SW 1271 (cell line): ENCODE measurements at regions not wholly inside any gene's neighbourhood (a gene's known extent, or its start where the extent isn't known, plus 50 kb on each side); places are given as distances from the start of the nearest gene placed in this dataset.

Experiments used
- DNase-seq, 2 experiments: peaks; one replicate each; lab custom pipeline; 2025; lab: John Stamatoyannopoulos, UW

DNA sequence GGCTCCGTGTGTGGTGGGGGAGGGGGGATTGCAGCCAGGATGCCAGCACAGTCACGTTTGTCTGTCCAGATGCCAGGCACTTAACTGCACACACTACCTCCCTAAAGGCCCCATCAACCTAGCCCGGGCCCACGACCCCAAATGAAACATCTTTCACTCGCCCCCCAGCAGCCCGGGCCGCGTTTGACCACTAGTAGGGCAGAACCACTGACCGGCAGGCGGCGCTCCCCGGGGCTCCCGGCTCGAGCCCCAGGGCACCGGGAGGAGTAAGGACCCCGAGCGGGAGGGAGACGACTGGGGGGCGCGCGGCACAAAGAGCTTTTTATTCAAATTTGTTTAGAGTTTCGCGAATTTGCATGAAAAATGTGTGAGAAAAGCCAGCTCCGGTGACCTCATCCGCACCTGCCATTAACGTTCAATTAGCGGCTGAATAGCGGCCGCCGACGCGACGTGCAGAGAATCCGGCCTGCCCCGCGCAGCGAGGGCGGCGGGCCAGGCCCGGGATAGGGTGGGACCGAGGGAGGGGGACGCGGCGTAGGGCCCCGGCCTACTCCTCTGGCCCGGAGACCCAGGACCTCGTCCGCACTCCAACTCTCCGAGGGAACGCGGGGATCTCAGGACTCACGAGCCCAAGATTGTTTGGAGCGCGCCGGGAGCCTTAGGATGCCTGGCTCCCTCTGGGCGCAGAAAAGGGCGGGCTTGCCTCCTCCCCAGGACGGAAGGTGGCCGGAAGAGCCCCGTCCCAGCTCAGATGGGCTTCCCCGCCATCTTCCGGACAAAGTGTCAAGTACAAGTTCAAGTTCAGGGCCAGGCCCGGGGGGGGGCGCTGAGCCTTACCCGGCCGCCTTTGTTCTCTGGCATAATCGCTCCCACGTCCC is 64.9 kb upstream of the POLG start:
- no peak for DNase-seq

DNA sequence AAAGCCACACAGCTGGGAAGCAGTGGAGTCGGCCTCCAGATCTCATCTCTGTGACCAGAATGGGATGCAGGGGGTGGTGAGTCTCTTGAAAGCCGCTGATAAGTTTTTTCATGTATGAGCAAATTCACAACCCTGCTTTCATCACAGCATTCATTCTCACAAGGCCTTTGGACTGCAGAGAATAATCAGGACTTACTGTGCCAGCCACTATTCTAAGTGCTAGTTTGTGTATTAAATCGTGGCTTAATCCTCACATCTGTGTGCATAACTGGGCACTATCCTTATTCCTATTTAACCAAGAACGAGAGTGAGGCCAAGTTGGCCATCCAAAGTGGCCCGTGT is 64.2 kb upstream of the POLG start:
- DNase-seq, result no peak

DNA sequence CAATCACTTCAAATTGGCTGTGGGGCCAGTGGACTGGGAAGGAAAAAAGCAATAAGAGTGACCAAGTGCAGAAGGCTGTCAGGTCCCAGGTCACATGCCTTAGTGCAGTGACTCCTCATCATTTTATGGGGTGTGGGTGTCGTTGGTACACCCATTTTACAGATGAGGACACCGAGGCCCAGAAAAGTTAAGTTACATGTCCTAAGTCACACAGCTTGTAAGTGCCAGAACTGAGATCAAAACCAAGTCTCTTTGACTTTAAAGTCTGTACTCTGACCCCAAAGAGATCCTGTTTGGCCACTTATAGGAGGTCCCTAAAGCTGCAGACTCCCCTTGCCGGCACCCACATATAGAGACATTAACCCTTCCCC is 63.0 kb upstream of the POLG start:
- no peak for DNase-seq

DNA sequence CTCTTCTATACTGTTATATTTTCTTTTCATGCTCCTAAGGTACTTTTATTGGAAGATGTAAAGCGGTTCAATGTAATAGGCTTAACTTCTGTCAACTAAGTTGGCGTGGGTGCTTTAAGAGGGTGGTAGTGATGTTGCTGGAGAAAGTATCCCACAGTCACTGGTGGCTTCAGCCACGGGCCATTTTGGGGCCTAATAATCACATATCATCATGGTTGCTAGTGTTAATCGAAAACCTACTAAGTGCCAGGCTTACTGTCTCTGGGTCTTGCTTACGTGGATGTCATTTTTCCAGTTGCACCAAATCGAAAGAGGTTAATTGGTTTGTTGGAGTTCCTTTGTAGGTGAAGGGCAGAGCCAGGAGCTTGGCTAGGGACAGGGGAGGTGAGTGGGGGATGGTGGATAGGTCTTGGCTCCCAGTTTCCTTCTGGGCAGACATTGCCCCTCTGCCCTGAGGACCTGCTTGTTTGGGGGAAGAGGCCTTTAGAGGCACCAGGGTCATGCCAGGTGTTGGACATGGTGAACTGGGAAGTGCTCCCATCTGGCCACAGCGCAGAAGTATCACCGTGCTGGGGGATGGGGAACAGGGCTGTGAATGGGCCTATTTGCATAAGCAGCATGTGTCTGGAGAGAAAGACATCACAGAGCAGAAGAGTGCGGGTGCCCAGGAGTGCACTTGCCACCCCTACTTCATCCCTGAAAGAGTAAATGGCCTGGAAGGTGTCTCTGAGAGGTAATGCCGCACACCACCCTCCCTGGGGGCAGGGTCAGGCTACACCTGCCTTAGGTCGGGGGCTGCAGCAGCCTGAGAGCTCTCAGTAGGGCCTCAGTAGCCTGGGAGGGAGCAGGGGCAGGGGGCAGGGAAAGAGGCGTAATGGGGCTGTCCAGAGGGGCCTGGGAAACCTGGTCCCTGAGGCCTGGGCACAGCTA is 62.4 kb upstream of the POLG start:
- no peak for DNase-seq

DNA sequence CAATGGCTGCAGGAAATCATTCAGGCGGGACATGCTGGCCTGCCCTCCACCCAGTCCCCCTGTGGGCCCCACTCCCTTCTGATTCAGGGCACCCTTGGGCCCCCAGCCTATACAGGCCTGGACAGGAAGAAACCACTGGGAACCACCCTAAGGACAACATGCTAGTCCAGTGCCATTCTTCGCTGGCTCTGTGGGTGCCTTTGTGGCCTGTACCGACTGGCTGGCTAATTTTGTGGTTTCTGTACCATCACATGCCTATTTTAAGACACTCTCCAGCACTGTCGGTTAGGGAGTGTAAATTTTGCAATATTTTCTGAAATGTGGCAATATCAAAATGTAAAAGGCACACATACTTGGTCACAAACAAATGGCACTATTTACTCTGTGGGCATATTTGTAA is 61.4 kb upstream of the POLG start:
- no peak for DNase-seq

DNA sequence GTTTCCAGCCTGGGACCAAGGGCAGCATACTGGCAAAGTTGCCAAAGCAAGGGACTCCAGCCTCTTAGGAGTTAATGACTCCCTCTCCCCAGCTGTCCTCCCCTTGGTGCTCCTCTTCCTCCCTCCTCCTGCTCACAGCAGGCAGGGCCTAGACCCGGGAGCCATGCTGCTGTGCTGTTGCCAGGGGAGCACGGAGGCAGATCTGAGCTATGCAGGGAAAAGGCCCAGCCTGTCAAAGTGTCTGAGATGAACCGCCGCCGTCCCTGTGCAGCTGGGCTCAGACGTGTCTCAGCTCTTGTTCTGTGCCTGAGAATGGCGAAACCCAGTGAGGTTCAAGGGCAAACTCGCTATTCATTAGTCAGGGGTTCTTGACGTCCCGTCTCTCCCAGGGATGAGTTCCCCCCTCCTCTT is 60.8 kb upstream of the POLG start:
- DNase-seq, result no peak

DNA sequence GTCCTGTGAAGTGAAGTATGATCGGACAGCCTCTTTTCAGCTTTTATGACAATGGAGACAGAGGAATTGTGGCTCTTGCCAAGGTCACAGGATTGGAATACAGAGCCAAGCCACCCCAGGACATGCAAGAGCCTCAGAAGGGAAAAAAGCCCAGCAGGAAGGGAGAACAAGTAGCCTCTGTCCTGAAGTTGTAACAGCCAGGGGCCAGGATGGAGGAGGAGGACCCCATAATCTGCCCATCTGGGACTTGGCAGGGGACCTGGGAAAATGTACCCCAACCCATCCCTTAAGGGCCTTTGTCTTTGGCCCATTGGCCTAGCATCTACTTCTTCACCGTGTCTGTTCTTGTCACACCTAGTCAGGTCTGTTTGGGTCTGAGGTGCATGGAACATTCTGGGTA is 60.4 kb upstream of the POLG start:
- no peak for DNase-seq

DNA sequence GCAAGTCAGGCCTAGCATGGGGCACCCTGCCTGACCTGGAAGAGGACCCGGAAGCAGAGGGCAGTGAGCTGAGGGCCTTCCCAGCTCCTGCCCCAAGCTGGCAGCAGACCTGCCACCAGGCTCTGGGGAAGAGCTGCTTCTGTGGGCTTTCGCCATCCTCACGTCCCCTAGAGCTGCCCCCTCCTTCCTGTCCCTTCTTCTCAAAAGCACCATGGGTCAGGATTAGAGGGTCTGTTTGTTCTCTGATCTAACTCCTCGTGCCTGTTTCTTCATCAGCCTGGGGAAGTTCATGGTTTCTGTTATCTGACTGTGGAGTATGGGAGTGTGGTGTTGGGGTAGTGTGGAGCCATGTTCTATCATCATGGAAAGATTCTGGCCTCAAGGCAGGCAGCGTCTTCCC is 58.4 kb upstream of the POLG start:
- no peak for DNase-seq

DNA sequence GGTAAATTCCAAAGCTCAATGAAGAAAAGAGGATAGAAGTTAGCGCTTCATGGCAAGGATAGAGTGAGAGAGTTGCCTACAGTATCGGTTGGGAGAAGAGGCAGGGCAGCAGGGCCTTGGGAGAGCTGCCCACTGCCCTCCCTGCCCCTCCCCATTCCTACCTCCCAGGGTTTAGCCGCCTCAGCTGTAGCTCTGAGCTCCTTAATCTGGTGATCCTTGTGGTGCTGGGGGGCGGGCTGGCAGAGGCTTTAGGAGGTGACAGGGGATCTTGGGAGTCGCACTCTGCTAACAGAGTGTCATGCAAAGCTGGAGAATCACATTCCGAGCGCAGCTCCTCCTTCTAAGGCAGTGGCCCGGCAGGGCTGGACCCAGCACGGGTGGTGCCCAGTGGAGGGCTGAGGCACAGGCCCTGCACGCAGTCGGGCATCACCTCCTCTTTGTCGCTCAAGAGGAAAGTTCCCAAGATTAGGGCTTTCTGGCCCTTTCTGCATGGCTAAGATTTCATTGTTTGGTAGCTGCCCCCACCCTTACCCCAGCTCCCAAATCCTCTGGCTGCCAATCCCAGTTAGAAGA is 57.1 kb upstream of the POLG start:
- DNase-seq, result no peak

DNA sequence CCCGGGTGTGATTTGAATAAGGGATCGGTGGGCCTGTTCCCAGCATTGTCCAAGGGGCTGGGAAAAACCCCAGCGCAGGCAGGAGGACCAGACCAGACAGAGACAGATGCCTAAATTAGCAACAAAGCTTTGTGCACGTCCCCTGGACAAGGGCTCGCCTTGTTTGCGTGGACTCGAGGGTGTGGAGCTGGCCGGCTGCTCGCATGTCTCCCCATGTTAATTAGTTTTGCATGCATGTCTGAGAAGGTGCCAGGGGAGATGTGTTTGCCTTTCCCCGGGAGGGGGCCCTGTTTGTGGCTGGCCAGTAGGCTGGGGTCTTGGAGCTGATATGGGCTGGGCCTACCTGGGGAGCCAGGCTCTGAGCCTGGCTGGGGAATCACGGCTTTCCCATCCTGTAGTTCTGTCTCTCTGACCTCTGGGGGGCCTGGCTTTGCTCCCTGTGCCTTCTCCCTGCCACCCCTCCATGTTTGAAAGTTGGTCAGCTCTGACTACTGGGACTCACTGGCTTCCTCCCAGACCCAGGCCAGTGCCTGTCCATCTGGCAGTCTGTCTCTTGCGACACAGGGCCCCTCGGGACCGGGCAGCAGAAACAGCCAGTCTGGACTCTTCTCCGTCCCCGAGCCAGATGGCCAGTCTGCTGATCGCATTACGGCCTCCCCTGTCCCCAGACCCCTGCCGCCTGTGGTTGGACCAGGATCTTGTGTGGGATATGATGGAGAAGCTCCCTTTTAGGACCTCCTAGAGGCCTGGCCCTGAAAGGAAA is 55.4 kb upstream of the POLG start:
- DNase-seq, result no peak

DNA sequence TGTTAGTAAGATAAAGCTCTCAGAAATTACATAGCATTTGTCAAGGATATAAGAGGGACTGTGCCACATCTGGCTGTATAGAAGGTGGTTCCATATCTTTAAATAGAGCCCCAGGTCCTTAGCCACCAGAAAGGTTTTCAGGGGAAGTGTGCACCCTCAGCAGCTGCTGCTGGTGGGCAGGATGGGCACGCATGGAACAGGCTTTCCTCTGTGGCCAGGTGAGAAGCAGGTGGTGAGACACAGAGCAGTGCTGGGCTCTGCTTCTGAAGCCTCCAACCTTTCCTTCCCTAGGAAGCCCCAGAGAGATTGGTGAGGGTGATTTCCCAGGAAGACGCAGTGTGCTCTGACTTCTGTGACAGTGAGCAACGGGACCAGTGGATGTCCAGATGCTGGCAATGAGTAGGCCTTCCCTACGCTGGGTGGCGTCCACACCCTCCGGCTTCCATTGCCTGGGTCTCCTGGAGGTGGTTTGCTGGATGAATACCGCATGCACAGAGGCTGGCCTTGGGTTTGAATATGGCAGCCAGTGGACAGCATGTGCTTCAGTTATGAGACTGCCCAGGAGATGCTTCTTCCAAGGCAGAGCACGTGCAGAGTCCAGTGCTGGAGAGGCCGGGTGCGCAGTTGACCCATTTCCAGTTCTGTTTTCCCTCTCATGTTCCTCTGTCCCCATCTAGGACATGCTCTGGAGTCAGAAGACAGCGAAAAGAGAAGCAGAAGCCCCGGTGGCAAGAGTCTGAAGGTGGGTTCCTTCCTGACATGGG is 52.7 kb upstream of the POLG start:
- no peak for DNase-seq

DNA sequence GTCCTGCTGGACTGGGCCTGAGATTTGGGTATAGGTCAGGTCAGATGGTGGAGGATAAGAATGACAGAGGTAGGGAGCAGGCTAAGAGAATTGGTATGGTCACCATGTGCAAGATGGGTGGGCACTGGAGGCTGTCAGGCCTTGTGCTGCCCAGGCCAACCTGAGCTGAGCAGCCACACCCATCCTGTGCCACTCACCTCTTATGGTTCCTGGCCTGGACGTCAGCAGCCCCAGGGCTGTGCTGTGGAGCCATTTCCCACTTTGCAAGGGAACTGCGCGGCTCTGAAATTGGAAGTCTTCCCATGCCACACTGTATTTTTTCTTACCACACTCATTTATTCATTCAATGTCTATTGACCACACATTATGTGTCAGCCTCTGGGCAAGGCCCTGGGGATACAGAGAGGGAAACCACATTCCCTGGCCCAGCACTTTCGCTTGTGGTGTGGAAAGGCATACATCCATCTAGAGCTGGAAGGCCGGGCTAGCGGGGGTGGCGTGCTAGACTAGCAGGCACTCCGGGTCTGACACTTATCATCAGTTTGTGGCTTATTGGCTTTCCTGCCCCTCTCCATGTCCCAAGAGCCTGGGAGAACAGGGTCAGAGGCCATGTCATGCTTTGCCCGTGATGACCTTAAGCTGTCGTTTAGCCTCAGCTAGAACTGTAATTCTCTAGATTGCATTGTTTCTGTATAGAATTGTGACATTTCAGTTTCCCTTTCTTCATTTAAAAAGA is 51.1 kb upstream of the POLG start:
- no peak for DNase-seq
